Activated CD8-positive, alpha-beta memory T cell treated with anti-CD3 and anti-CD28 coated beads for 36 hours (primary cell): ENCODE measurements at regions not wholly inside any gene's neighbourhood (a gene's known extent, or its start where the extent isn't known, plus 50 kb on each side); places are given as distances from the start of the nearest gene placed in this dataset.
"Not testable (repeated sequence)": the region's sequence is repeated elsewhere in the genome, so short reads cannot be mapped to it uniquely, and the experiment has no call there.

Experiments used
- CTCF ChIA-PET: fragments of 350-600 bp; sonication (Branson Sonifier 250); formaldehyde crosslinking; loops from one replicate; lab custom pipeline; 2021; ENCODE audit warnings: antibody characterized with exemption; lab: Charles Lee
- POLR2A ChIA-PET: fragments of 350-600 bp; sonication (Branson Sonifier 250); formaldehyde crosslinking; loops from one replicate; lab custom pipeline; 2021; ENCODE audit warnings: antibody characterized with exemption; lab: Charles Lee

DNA sequence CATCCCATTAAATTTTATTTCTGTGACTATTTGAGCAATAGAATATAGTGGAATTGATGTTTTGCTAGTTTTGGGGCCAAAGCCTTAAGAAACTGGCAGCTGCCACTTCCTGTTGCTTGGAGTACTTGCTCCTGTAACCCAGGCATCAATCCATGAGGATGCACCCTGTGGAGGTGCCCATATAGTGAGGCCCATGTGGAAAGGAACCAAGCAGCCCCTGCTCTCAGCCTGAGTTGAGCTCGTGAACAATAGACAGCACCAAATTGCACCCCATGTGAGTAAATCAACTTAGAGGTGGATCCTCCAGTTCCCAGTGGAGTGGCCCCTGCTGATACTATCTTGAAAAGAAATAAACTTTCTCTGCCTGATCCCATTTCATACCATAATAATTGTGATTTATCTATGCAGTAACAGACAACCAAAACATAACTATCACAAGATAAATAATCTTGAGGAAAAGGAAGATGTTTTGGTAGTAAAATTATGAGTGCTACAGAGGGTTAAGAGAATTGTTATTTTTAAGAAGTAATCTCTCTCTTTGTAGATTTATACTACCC, 481.9 kb downstream of the TBC1D32 start:
- CTCF ChIA-PET = no interaction called here
- POLR2A ChIA-PET = no interaction called here

DNA sequence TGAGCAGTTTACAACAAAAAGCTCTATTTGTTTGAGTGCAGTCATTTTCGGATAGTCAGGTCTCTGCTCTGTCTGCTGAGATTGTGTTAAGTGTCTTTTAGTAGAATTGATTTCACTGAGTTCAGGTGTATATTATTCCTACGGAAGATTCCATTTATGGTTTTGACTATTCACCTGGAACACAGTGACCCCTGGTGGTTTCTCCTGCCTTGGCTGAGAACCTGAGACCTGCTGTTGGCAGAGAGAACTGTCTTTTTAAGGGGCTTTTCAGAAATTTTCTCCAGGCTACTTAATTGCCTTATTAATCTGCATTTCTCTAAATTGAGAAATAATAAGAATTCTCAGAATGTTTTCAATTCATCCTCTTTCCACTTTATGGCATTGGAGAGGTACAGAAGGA, 508.0 kb downstream of the TBC1D32 start:
- CTCF ChIA-PET = no interaction called here

DNA sequence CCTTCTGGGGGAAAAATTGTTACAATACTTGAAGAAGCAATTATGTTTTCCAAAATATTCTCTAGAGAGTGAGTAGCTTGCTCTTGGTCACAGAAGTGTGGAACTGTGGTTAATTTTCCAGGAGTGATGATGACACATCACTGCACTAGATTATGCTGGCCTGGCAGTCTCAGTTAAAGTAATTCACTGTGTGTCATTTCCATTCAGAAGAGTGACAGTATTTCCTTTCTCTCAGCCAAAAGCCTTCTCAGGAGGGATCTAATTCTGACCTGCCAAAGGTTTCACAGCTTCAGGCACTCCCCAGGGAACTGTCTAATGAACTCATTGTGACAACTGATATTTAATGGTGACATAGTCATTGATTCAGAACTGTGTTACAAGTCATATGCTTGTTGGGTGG, 517.5 kb downstream of the TBC1D32 start:
- CTCF ChIA-PET = no interaction called here
- POLR2A ChIA-PET = no interaction called here

More for the DNA sequence above, 508.0 kb downstream of the TBC1D32 start:
- POLR2A ChIA-PET = no interaction called here

DNA sequence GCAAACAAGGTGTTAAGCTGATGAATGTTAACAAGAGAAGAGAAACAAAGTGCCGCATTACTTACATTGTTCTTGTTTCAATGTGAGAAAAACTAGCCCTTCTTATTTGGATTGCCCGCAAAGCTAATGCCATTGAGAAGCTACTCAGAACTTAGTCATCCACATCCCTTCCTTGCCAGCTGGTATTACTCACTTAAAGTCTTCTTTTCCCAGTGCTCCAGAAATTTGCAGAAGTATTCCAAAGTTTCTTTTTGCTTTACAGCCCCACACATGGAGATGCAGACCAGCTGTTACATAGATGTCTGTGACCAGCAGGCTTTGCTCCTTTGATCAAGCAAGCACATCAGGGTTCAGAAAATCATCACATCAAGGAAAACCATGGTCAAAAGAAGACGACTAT, 529.0 kb downstream of the TBC1D32 start:
- CTCF ChIA-PET = no interaction called here
- POLR2A ChIA-PET = no interaction called here

DNA sequence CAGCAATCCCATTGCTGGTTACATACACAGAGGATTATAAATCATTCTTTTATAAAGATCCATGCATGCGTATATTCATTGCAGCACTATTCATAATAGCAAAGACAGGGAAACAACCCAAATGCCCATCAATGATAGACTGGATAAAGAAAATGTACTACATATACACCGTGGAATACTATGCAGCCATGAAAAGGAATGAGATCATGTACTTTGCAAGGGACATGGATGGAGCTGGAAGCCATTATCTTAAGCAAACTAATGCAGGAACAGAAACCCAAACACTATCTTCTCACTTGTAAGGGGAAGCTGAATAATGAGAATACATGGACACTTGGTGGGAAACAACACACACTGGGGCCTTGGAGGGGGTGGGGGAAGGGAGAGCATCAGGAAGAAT, 529.7 kb downstream of the TBC1D32 start:
- ChIA-PET CTCF (no interaction called here), POLR2A (no interaction called here)

DNA sequence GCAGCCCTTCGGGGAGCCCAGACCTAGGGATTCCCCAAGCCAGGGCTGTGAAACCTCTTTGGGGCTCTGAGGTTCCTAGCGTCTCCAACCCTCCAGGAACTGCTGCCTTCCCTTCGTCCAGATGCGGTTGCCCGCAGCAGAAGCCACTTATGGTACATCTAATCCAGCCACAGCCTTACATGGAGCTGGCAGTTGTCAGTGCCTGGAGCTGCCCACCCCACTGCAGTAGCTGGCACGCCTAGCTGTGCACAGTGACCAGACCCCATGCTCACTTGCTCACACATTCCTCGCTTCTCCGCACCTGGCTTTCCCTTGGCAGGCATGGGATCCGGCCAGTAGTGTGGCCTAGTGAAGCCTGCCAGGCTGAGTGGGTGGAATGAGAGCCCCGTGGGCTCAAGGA, 547.6 kb downstream of the TBC1D32 start:
- POLR2A ChIA-PET = no interaction called here
- CTCF ChIA-PET = no interaction called here

DNA sequence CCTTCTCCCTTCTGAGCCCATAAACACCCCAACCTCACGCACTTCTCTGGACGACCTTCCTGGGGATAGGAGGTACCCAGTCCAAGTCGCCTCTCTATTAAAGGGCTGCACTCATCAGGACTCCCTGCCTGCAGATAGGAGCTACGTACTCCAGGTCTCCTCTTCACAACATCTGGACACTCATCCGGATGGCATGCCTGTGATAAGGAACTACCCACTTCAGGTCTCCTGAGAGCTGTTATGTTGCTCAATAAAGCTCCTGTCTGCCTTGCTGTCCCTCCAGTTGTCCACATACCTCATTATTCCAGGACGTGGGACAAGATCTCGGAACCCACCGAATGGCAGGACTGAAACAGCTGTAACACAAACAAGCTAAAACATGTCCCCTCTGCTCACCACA, 548.0 kb downstream of the TBC1D32 start:
- CTCF ChIA-PET = no interaction called here
- POLR2A ChIA-PET = no interaction called here

DNA sequence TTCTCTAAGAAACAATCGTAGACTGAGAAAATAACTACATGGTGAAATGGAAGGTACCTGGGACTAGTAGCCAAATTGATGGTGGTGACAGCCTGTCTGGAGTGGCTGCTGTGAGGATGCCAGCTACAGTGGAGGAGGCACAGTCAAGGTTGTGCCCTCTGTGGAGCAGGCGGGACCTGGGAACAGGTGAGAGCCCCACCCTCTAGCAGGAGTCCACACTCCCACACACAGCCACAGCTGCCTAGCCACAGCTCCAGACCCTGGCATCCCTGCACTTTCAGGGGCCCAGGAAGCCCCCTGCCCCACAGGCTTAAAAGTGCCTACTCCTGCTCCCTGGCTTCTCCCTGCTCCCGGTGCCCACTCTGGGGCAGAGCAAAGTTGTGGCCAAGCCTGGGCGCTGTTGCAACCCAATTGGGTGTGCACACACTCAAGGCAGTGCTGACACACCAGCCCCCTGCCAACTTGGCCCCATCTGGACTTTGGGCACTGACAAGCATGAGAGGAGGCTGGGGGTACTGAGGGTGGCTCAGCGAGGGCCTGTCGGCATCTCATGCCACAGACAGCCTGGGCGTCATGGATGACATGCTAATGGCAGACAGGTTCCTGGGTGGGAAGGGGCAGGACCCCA, 548.7 kb downstream of the TBC1D32 start:
- POLR2A ChIA-PET = no interaction called here
- CTCF ChIA-PET = no interaction called here

DNA sequence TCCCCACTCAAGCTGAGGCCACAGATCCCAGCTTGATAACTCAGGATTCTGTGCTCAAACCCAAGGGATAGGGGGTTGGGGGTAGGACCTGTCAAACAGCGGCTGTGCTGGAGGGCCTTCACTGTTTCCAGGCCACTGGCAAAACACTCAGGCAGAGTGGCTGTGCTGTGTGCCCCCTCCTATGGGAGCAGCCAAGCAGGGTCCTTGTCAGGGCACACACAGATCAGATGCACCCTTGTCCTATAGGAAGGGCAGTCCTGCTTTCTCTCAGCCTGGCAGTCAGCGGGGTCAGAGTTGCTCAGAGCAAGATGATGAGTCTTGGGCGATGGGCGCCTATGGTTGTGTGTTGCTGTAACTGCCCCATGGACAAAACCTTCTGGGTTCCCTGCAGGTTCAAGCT, 554.8 kb downstream of the TBC1D32 start:
- POLR2A ChIA-PET = no interaction called here

DNA sequence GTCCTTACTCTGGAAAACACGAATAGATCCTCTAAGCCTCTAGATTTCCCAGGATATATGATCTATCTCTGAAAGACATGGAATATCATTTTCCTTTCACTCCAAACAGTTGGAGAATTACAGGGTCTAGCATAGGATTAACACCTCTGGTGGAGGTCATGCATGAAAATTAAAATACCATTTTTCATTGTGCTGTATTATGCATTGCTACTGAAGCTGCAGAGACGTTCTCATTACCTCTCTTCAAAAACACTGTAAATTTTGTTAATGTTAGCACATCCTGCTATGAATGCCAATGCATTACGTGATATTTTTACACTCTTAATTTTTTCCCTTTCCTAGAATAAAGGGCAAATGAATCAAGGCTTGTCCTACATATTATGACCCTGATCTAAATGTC, 558.6 kb downstream of the TBC1D32 start:
- POLR2A ChIA-PET = no interaction called here
- CTCF ChIA-PET = no interaction called here

More for the DNA sequence above, 554.8 kb downstream of the TBC1D32 start:
- CTCF ChIA-PET = no interaction called here

DNA sequence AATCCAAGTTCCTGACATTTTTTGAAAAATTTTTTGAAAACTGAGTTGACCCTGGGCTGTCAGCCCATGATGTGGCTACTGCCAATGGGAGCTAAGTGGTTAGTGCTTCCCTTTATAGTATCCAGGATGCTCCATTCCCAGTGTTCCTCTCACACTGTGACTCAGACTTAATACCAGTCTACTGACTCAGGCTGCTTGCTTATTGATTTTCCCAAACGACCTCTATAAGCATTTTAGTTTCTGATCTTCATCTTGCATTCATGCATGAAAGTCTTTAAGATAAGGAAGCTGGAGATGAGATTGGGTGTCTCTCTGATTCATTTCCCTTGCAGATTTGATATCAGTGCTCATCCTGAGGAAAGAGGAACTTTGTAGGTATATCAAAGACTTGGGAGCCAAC, 560.0 kb downstream of the TBC1D32 start:
- ChIA-PET POLR2A (no interaction called here), CTCF (no interaction called here)

DNA sequence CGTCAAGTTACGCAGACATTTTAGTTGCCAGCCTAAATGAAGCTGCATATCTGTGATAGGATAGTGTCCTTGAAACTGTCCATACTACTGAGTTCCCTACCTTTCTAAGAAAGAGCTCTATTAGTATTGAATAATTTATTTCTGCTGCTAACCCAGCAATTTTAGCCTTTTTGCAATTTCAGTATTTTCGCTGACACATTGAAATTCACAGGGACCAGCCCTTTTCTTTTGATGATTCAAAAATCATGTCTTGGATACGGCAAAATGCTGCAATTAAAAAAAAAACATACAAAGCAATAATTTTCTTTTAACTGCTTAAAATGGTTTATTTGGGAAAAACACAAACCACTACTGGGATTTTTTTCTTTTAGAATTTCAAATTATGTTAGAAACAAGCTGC, 563.3 kb downstream of the TBC1D32 start:
- POLR2A ChIA-PET = no interaction called here

DNA sequence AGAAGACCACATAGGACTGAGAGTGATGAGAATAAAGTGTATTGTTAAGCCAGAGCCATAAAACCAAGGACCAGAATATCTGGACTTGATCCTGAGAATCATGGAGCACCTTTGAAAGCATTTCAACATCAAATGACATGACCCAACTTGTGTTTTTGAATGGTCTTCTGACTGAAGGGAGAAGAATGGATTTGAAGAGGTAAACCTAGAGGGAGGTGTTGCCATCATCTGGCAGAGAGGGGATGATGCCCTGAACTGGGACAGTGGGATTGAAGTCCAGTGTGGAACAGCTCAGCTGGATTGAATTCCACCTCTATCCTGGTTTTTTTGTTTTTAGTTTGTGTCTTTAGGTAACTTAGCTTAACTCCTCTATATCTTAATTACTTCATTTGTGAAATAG, 570.0 kb downstream of the TBC1D32 start:
- CTCF ChIA-PET = no interaction called here
- POLR2A ChIA-PET = no interaction called here

More for the DNA sequence above, 563.3 kb downstream of the TBC1D32 start:
- CTCF ChIA-PET = no interaction called here

DNA sequence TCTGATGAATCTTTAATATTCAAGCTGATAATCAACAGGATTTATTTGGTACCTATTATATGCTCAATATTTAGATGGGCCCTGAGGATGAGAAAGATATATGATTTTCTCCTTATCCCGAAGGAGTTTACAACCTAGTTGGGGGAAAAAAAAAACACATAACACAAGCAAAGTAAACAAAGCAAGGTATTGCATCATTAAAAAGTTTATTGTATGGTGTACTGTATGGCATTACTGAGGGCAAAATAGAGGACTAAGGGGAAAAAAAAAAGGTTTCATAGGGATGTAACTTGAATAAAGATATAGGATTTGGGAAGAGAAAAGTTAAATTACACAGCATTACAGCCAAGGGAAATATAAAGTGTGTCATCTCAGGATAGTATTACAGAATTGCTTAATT, 574.7 kb downstream of the TBC1D32 start:
- POLR2A ChIA-PET = no interaction called here
- CTCF ChIA-PET = interaction anchor here (0.7 kb wide), 1 partner anchor 351 kb away, joined by 3 read pairs; no protein-coding TSS in a partner anchor

DNA sequence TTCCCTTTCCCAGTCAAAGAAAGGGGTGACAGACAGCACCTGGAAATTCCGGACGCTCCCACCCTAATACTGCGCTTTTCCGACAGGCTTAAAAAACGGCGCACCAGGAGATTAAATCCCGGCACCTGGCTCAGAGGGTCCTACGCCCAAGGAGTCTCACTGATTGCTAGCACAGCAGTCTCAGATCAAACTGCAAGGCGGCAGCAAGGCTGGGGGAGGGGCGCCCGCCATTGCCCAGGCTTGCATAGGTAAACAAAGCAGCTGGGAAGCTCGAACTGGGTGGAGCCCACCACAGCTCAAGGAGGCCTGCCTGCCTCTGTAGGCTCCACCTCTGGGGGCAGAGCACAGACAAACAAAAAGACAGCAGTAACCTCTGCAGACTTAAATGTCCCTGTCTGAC, 585.7 kb downstream of the TBC1D32 start:
- CTCF ChIA-PET, POLR2A ChIA-PET: not testable (repeated sequence)

DNA sequence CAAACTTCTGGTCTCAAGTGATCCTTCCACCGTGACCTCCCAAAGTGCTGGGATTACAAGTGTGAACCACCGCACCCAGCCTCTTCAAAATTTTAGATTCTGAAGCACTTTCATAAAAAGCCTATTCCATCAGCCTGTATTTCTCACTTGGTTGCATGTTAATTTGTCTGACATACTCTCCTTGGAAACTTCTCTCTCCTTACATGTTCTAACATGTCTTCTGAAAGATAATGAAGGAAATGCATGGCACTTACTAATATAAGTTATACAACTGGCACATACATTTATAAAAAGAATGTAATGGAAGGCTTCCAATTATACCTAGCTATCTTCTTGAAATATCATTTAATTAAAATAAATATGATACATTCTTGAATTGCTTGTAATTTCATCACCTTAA, 597.5 kb downstream of the TBC1D32 start:
- ChIA-PET CTCF (no interaction called here), POLR2A (no interaction called here)

DNA sequence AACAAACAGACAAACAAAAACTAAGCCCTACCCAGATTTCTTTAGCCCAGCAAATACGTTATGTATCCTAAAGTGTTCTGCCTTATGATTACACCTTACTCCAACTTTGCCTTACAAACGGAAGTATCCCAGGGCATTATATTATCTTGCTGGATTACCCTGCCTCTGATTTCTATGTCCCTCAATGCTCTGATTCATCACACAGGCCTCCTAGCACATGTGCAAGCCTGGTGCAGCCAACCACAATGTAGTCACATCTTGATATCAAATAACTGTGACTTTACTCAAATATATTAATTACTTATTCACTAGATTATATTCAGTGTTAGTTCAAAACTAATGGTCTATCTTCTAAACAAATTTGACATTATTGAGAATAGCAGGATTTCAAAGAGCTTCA, 598.6 kb downstream of the TBC1D32 start:
- CTCF ChIA-PET = no interaction called here

DNA sequence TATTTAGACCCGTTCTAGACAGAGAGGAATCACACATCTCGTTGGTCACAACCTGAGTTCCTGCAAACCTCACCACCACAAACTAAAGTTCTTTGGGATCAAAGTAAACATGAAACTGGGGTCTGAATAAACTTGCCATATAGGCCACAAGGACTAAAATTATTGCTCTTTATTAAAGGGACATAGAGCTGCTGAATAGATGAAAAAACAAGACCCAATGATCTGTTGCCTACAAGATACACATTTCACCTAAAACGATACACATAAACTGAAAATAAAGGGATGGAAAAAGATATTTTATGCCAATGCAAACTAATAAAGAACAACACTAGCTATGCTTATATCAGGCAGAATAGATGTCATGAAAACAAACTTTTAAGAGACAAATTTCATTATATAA, 623.0 kb downstream of the TBC1D32 start:
- ChIA-PET POLR2A (no interaction called here), CTCF (no interaction called here)

More for the DNA sequence above, 598.6 kb downstream of the TBC1D32 start:
- POLR2A ChIA-PET = no interaction called here

DNA sequence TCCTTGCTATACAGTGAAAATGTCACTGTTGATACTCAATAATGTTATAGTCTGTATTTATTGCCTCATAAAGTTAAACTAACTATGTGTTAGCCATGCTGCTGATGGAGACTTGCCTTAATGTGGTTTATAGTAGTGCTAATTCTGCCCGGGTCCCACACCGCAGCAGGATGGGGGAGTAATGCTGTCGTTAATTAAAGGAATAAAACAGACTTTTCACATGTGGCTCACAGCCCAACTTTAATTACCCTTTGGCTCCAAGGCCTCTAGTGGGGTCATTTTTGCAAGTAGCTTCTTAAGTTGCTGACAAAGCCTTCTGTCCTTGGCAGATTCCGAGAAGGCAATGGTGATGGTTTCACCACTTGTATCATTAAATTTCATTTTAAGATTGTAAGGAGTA, 634.3 kb downstream of the TBC1D32 start:
- ChIA-PET POLR2A (no interaction called here), CTCF (no interaction called here)

DNA sequence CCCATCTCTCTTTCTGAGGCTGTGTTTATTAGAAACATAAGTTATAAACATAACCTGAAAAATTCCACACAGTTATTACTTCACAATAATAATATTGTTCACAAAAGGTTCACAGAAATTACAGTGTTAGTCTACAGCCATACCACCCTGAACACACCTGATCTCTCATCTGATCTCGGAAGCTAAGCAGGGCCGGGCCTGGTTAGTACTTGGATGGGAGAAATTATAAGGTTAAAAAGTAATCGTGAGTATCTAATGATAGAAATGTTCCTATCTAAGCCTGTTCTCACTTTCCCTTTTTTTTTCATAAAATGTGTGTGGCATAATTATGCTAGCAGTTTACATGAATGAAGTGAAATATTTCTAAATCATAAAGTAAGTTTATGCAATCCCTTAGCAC, 647.8 kb downstream of the TBC1D32 start:
- ChIA-PET CTCF (no interaction called here), POLR2A (no interaction called here)

DNA sequence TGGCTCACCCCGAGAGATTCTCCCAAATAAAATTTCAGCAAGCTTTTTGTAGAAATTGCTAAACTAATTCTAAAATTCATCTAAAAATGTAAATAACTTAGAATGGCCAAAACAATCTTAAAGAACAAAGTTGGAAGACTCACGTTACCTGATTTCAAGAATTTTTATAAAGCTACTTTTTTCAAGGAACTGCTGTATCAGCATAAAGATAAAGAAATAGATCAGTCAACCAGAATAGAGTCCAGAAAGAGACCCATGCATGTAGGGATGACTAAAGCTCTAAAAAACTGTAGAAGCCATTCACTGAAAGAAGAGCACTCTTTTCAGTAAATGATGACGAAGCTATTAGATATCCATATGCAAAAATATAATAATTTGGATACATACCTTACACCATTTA, 652.1 kb downstream of the TBC1D32 start:
- POLR2A ChIA-PET = no interaction called here
- CTCF ChIA-PET = no interaction called here

DNA sequence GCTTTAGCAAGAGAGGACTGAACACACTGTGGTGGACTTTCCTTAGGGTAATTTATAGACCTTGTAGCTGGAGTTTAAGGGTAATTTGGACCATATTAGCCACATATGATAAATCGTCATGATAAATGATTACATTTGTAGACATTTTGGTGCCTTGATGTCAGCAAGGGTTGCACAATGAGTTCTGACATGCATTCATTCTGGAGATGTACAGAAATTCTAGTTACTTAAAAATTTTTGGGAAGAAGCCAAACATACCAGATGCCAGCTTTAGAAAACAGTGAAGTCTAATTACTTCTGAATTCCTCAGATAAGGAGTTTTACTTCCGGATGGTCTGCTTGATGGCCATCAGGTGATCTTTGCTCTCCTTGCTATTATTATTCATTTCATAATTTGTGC, 653.1 kb downstream of the TBC1D32 start:
- POLR2A ChIA-PET = no interaction called here
- CTCF ChIA-PET = no interaction called here
